GM19043 (cell line): ENCODE measurements at regions not wholly inside any gene's neighbourhood (a gene's known extent, or its start where the extent isn't known, plus 50 kb on each side); places are given as distances from the start of the nearest gene placed in this dataset.
"Not testable (repeated sequence)": the region's sequence is repeated elsewhere in the genome, so short reads cannot be mapped to it uniquely, and the experiment has no call there.

Experiments
- ATAC-seq: cut with Tn5 transposase; IDR thresholded peaks from one replicate; pipeline ENCODE4 v1.9.1; 2021; ENCODE audit warnings: low read depth; ENCODE audit not compliant: unreplicated experiment

- ATAC-seq, result no peak
Measured at GRCh38 chr6:19558934-19559333, 278.2 kb upstream of the ID4 start.

GRCh38 chr6:19562468-19562867 lies 274.7 kb upstream of the ID4 start:
- no peak for ATAC-seq

- no peak for ATAC-seq
Measured at GRCh38 chr6:19569563-19569962, 267.6 kb upstream of the ID4 start.

GRCh38 chr6:19571176-19571575 lies 266.0 kb upstream of the ID4 start:
- ATAC-seq, result no peak

GRCh38 chr6:19578481-19578880 lies 258.7 kb upstream of the ID4 start:
- ATAC-seq, result no peak

- not testable (repeated sequence) for ATAC-seq
Measured at GRCh38 chr6:19584207-19584606, 253.0 kb upstream of the ID4 start.

- no peak for ATAC-seq
Measured at GRCh38 chr6:19587238-19587942, 249.8 kb upstream of the ID4 start.

- ATAC-seq, result no peak
Measured at GRCh38 chr6:19590501-19591131, 246.6 kb upstream of the ID4 start.

GRCh38 chr6:19597809-19598320 lies 239.3 kb upstream of the ID4 start:
- ATAC-seq, result no peak

GRCh38 chr6:19599796-19600464 lies 237.2 kb upstream of the ID4 start:
- ATAC-seq, result no peak

GRCh38 chr6:19602434-19603013 lies 234.6 kb upstream of the ID4 start:
- ATAC-seq, result no peak

- no peak for ATAC-seq
Measured at GRCh38 chr6:19603721-19604120, 233.4 kb upstream of the ID4 start.

GRCh38 chr6:19605624-19606023 lies 231.5 kb upstream of the ID4 start:
- ATAC-seq, result no peak

GRCh38 chr6:19608546-19608945 lies 228.6 kb upstream of the ID4 start:
- ATAC-seq, result no peak

GRCh38 chr6:19609972-19610641 lies 227.1 kb upstream of the ID4 start:
- ATAC-seq, result no peak

- not testable (repeated sequence) for ATAC-seq
Measured at GRCh38 chr6:19612672-19613466, 224.3 kb upstream of the ID4 start.

GRCh38 chr6:19613678-19614077 lies 223.5 kb upstream of the ID4 start:
- ATAC-seq, result no peak

- ATAC-seq, result no peak
Measured at GRCh38 chr6:19616022-19616421, 221.1 kb upstream of the ID4 start.

GRCh38 chr6:19632230-19632629 lies 204.9 kb upstream of the ID4 start:
- no peak for ATAC-seq

- no peak for ATAC-seq
Measured at GRCh38 chr6:19632786-19633185, 204.4 kb upstream of the ID4 start.
